ENCODE measurements at regions not wholly inside any gene's neighbourhood (a gene's known extent, or its start where the extent isn't known, plus 50 kb on each side); places are given as distances from the start of the nearest gene placed in this dataset.

- no peaks in the 10 kb centered on the region for H3K4me1 Mint-ChIP-seq (ENCODE audit: low read depth)
- intact Hi-C loops (cut with micrococcal nuclease), result no loop called here
Measured at GRCh38 chr4:31917334-31917733, 1197.2 kb downstream of the PCDH7 start.

GRCh38 chr4:31918891-31919290 lies 1198.7 kb downstream of the PCDH7 start:
- intact Hi-C loops (cut with micrococcal nuclease), result no loop called here
- Mint-ChIP-seq H3K27me3 (no peaks in the 10 kb centered on the region), H3K9me3 (peaks cover 33% of the 10 kb centered on the region), H3K4me3 (no peak overlapping the region), H3K27ac (no peak overlapping the region), H3K4me1 (ENCODE audit: low read depth) (no peaks in the 10 kb centered on the region), H3K36me3 (ENCODE audit: low read depth) (no peaks in the 10 kb centered on the region)

More at GRCh38 chr4:31917334-31917733, 1197.2 kb downstream of the PCDH7 start:
- no peak overlapping the region for H3K27ac Mint-ChIP-seq
- no peaks in the 10 kb centered on the region for H3K36me3 Mint-ChIP-seq (ENCODE audit: low read depth)
- no peak overlapping the region for H3K4me3 Mint-ChIP-seq
- peaks cover 37% of the 10 kb centered on the region for H3K9me3 Mint-ChIP-seq
- H3K27me3 Mint-ChIP-seq, result no peaks in the 10 kb centered on the region

GRCh38 chr4:31923634-31924033 lies 1203.5 kb downstream of the PCDH7 start:
- no peaks in the 10 kb centered on the region for H3K4me1 Mint-ChIP-seq (ENCODE audit: low read depth)
- no peak overlapping the region for H3K4me3 Mint-ChIP-seq
- H3K27ac Mint-ChIP-seq, result no peak overlapping the region
- no peaks in the 10 kb centered on the region for H3K36me3 Mint-ChIP-seq (ENCODE audit: low read depth)
- intact Hi-C loops (cut with micrococcal nuclease), result no loop called here
- peaks cover 20% of the 10 kb centered on the region for H3K9me3 Mint-ChIP-seq
- no peaks in the 10 kb centered on the region for H3K27me3 Mint-ChIP-seq

GRCh38 chr4:31929676-31930345 lies 1209.6 kb downstream of the PCDH7 start:
- peaks cover 11% of the 10 kb centered on the region for H3K9me3 Mint-ChIP-seq
- intact Hi-C loops (cut with micrococcal nuclease), result no loop called here
- H3K27me3 Mint-ChIP-seq, result no peaks in the 10 kb centered on the region
- H3K4me1 Mint-ChIP-seq (ENCODE audit: low read depth), result no peaks in the 10 kb centered on the region
- no peak overlapping the region for H3K4me3 Mint-ChIP-seq
- H3K27ac Mint-ChIP-seq, result no peak overlapping the region
- no peaks in the 10 kb centered on the region for H3K36me3 Mint-ChIP-seq (ENCODE audit: low read depth)

- Mint-ChIP-seq H3K27me3 (no peaks in the 10 kb centered on the region), H3K9me3 (no peaks in the 10 kb centered on the region), H3K4me1 (ENCODE audit: low read depth) (no peaks in the 10 kb centered on the region), H3K4me3 (no peak overlapping the region), H3K36me3 (ENCODE audit: low read depth) (no peaks in the 10 kb centered on the region), H3K27ac (no peak overlapping the region)
- intact Hi-C loops (cut with micrococcal nuclease), result no loop called here
Measured at GRCh38 chr4:31946456-31946855, 1226.3 kb downstream of the PCDH7 start.

GRCh38 chr4:31947101-31947500 lies 1226.9 kb downstream of the PCDH7 start:
- Mint-ChIP-seq H3K4me3 (no peak overlapping the region), H3K9me3 (no peaks in the 10 kb centered on the region), H3K36me3 (ENCODE audit: low read depth) (no peaks in the 10 kb centered on the region), H3K27ac (no peak overlapping the region), H3K4me1 (ENCODE audit: low read depth) (no peaks in the 10 kb centered on the region), H3K27me3 (no peaks in the 10 kb centered on the region)
- intact Hi-C loops (cut with micrococcal nuclease), result no loop called here

GRCh38 chr4:31949045-31949444 lies 1228.9 kb downstream of the PCDH7 start:
- Mint-ChIP-seq H3K27ac (no peak overlapping the region), H3K36me3 (ENCODE audit: low read depth) (no peaks in the 10 kb centered on the region), H3K4me3 (no peak overlapping the region), H3K9me3 (no peaks in the 10 kb centered on the region), H3K4me1 (ENCODE audit: low read depth) (no peaks in the 10 kb centered on the region), H3K27me3 (no peaks in the 10 kb centered on the region)
- intact Hi-C loops (cut with micrococcal nuclease), result no loop called here

GRCh38 chr4:31955346-31955745 lies 1235.2 kb downstream of the PCDH7 start:
- H3K27me3 Mint-ChIP-seq, result no peaks in the 10 kb centered on the region
- no peak overlapping the region for H3K27ac Mint-ChIP-seq
- H3K4me3 Mint-ChIP-seq, result no peak overlapping the region
- no peaks in the 10 kb centered on the region for H3K4me1 Mint-ChIP-seq (ENCODE audit: low read depth)
- peaks cover 11% of the 10 kb centered on the region for H3K9me3 Mint-ChIP-seq
- no peaks in the 10 kb centered on the region for H3K36me3 Mint-ChIP-seq (ENCODE audit: low read depth)
- intact Hi-C loops (cut with micrococcal nuclease), result no loop called here

- no peaks in the 10 kb centered on the region for H3K27me3 Mint-ChIP-seq
- no peak overlapping the region for H3K4me3 Mint-ChIP-seq
- no peak overlapping the region for H3K27ac Mint-ChIP-seq
- no peaks in the 10 kb centered on the region for H3K4me1 Mint-ChIP-seq (ENCODE audit: low read depth)
- H3K36me3 Mint-ChIP-seq (ENCODE audit: low read depth), result no peaks in the 10 kb centered on the region
- peaks cover 20% of the 10 kb centered on the region for H3K9me3 Mint-ChIP-seq
- intact Hi-C loops (cut with micrococcal nuclease), result no loop called here
Measured at GRCh38 chr4:31959972-31960371, 1239.8 kb downstream of the PCDH7 start.

- Mint-ChIP-seq H3K27me3 (no peaks in the 10 kb centered on the region), H3K36me3 (ENCODE audit: low read depth) (no peaks in the 10 kb centered on the region), H3K4me1 (ENCODE audit: low read depth) (no peaks in the 10 kb centered on the region), H3K9me3 (peaks cover 15% of the 10 kb centered on the region), H3K4me3 (no peak overlapping the region), H3K27ac (no peak overlapping the region)
- intact Hi-C loops (cut with micrococcal nuclease), result no loop called here
Measured at GRCh38 chr4:31964685-31965084, 1244.5 kb downstream of the PCDH7 start.

GRCh38 chr4:31968842-31969241 lies 1248.7 kb downstream of the PCDH7 start:
- H3K27ac Mint-ChIP-seq, result no peak overlapping the region

GRCh38 chr4:31974490-31975002 lies 1254.4 kb downstream of the PCDH7 start:
- no peaks in the 10 kb centered on the region for H3K4me1 Mint-ChIP-seq (ENCODE audit: low read depth)
- H3K27ac Mint-ChIP-seq, result no peak overlapping the region
- H3K9me3 Mint-ChIP-seq, result peaks cover 8% of the 10 kb centered on the region
- intact Hi-C loops (cut with micrococcal nuclease), result no loop called here
- H3K27me3 Mint-ChIP-seq, result no peaks in the 10 kb centered on the region
- no peaks in the 10 kb centered on the region for H3K36me3 Mint-ChIP-seq (ENCODE audit: low read depth)
- H3K4me3 Mint-ChIP-seq, result no peak overlapping the region

More at GRCh38 chr4:31968842-31969241, 1248.7 kb downstream of the PCDH7 start:
- intact Hi-C loops (cut with micrococcal nuclease), result no loop called here
- H3K36me3 Mint-ChIP-seq (ENCODE audit: low read depth), result no peaks in the 10 kb centered on the region
- no peaks in the 10 kb centered on the region for H3K27me3 Mint-ChIP-seq
- H3K9me3 Mint-ChIP-seq, result no peaks in the 10 kb centered on the region
- H3K4me3 Mint-ChIP-seq, result no peak overlapping the region
- H3K4me1 Mint-ChIP-seq (ENCODE audit: low read depth), result no peaks in the 10 kb centered on the region

- no peaks in the 10 kb centered on the region for H3K36me3 Mint-ChIP-seq (ENCODE audit: low read depth)
- H3K27ac Mint-ChIP-seq, result no peak overlapping the region
- H3K4me1 Mint-ChIP-seq (ENCODE audit: low read depth), result no peaks in the 10 kb centered on the region
- intact Hi-C loops (cut with micrococcal nuclease), result no loop called here
- no peaks in the 10 kb centered on the region for H3K27me3 Mint-ChIP-seq
- no peak overlapping the region for H3K4me3 Mint-ChIP-seq
- H3K9me3 Mint-ChIP-seq, result peaks cover 7% of the 10 kb centered on the region
Measured at GRCh38 chr4:31979988-31980387, 1259.8 kb downstream of the PCDH7 start.

GRCh38 chr4:31983246-31983645 lies 1263.1 kb downstream of the PCDH7 start:
- H3K4me3 Mint-ChIP-seq, result no peak overlapping the region
- H3K9me3 Mint-ChIP-seq, result peaks cover 2% of the 10 kb centered on the region
- intact Hi-C loops (cut with micrococcal nuclease), result no loop called here
- H3K27me3 Mint-ChIP-seq, result no peaks in the 10 kb centered on the region
- no peaks in the 10 kb centered on the region for H3K4me1 Mint-ChIP-seq (ENCODE audit: low read depth)
- H3K36me3 Mint-ChIP-seq (ENCODE audit: low read depth), result no peaks in the 10 kb centered on the region
- H3K27ac Mint-ChIP-seq, result no peak overlapping the region

GRCh38 chr4:31983677-31984076 lies 1263.5 kb downstream of the PCDH7 start:
- H3K36me3 Mint-ChIP-seq (ENCODE audit: low read depth), result no peaks in the 10 kb centered on the region
- H3K27ac Mint-ChIP-seq, result no peak overlapping the region
- no peaks in the 10 kb centered on the region for H3K27me3 Mint-ChIP-seq
- intact Hi-C loops (cut with micrococcal nuclease), result no loop called here
- H3K9me3 Mint-ChIP-seq, result peaks cover 6% of the 10 kb centered on the region
- no peak overlapping the region for H3K4me3 Mint-ChIP-seq
- no peaks in the 10 kb centered on the region for H3K4me1 Mint-ChIP-seq (ENCODE audit: low read depth)
